PC-9 (cell line): ENCODE measurements at regions not wholly inside any gene's neighbourhood (a gene's known extent, or its start where the extent isn't known, plus 50 kb on each side); places are given as distances from the start of the nearest gene placed in this dataset.
A peak's percentile ranks its signal among the peaks of the same experiment; 100 is the strongest.

Source experiments
- BruUV-seq: library from RNA; stranded (reverse); fragments of 400-500 nt; replicated peaks from 2 replicates; lab custom pipeline; 2021; lab: Mats Ljungman, UMichigan
- CTCF ChIA-PET: fragments of 300-600 bp; sonication (Branson Sonifier 250); formaldehyde crosslinking; loops from one replicate; lab custom pipeline; 2022; ENCODE audit warnings: antibody characterized with exemption; lab: Charles Lee
- POLR2A ChIA-PET: fragments of 300-600 bp; sonication (Branson Sonifier 250); formaldehyde crosslinking; loops from one replicate; lab custom pipeline; 2022; ENCODE audit warnings: antibody characterized with exemption; ENCODE audit not compliant: unreplicated experiment; lab: Charles Lee
- DNase-seq, 2 experiments: peaks; one replicate each; pipeline versions ENCODE4 v3.0.0 to v3.0.0-alpha.2; 2015 to 2022; ENCODE audit warnings: mixed read lengths in 1 of 2
- H2AFZ ChIP-seq: fragments of 200-600 bp; sonication (generic); 2 replicates; pipeline ENCODE4 v1.8.1; 2017; ENCODE audit warnings: antibody characterized with exemption
- H3F3A ChIP-seq: fragments of 200-600 bp; sonication (generic); 2 replicates; pipeline ENCODE4 v1.8.1; 2017; ENCODE audit warnings: antibody characterized with exemption, mild to moderate bottlenecking, low read depth; ENCODE audit not compliant: insufficient read depth
- H3K27ac ChIP-seq: fragments of 200-600 bp; sonication (generic); 2 replicates; pipeline ENCODE4 v1.6.1; 2016; ENCODE audit warnings: mixed run types
- H3K27me3 ChIP-seq: fragments of 200-600 bp; sonication (generic); 2 replicates; pipeline ENCODE4 v1.6.1; 2016; ENCODE audit warnings: low read depth, mixed run types; ENCODE audit not compliant: insufficient read depth
- H3K36me3 ChIP-seq: fragments of 200-600 bp; sonication (generic); 2 replicates; pipeline ENCODE4 v1.6.1; 2016; ENCODE audit warnings: low read depth, mixed run types
- H3K4me1 ChIP-seq: fragments of 200-600 bp; sonication (generic); replicated peaks from 2 replicates; pipeline ENCODE4 v1.6.1; 2016; ENCODE audit warnings: mixed run types; ENCODE audit not compliant: insufficient read depth
- H3K4me2 ChIP-seq: fragments of 200-600 bp; sonication (generic); 2 replicates; pipeline ENCODE4 v1.6.1; 2017; ENCODE audit warnings: mixed run types
- H3K4me3 ChIP-seq: fragments of 200-600 bp; sonication (generic); 2 replicates; pipeline ENCODE4 v1.6.1; 2016; ENCODE audit warnings: mixed run types
- H3K79me2 ChIP-seq: fragments of 200-600 bp; sonication (generic); 2 replicates; pipeline ENCODE4 v1.6.1; 2017; ENCODE audit warnings: low read depth, mixed run types
- H3K9me2 ChIP-seq: fragments of 200-600 bp; sonication (generic); 2 replicates; pipeline ENCODE4 v1.8.1; 2017; ENCODE audit warnings: mild to moderate bottlenecking; ENCODE audit not compliant: insufficient read depth
- H3K9me3 ChIP-seq: fragments of 200-600 bp; sonication (generic); 2 replicates; pipeline ENCODE4 v1.8.1; 2016; ENCODE audit warnings: low read depth; ENCODE audit not compliant: insufficient read depth
- H4K20me1 ChIP-seq: fragments of 200-600 bp; sonication (generic); 2 replicates; pipeline ENCODE4 v1.8.1; 2017; ENCODE audit not compliant: insufficient read depth
- EZH2 ChIP-seq: fragments of 200-600 bp; sonication (generic); IDR thresholded peaks from 2 replicates; pipeline ENCODE4 v1.8.0; 2017; ENCODE audit warnings: antibody characterized with exemption, low read depth
- intact Hi-C: fragments of 100-400 bp; cut with micrococcal nuclease; formaldehyde crosslinking; loops from one replicate; pipeline ENCODE4 v1.10.0; 2022; ENCODE audit not compliant: unreplicated experiment
- TF ChIP-seq, protein P1 (sequence below): fragments of 200-600 bp; sonication (generic); conservative IDR thresholded peaks from 2 replicates; pipeline ENCODE4 v1.6.1; 2017; ENCODE audit warnings: mixed run types, antibody characterized with exemption, mild to moderate bottlenecking, moderate library complexity

- ChIA-PET POLR2A (no interaction called here), CTCF (no interaction called here)
- Histone ChIP-seq H3K36me3 (no peaks in the 10 kb centered on the region), H3K9me3 (no peaks in the 10 kb centered on the region), H3K4me3 (no peak overlapping the region), H3K27me3 (no peaks in the 10 kb centered on the region), H3F3A (peaks cover 38% of the 10 kb centered on the region), H3K4me2 (peak overlapping the region; percentile 81; the same call in 1 of the 2 replicates), H4K20me1 (no peaks in the 10 kb centered on the region), H2AFZ (no peak overlapping the region), H3K27ac (peak overlapping the region; percentile 100), H3K4me1 (peaks cover 53% of the 10 kb centered on the region), H3K9me2 (no peaks in the 10 kb centered on the region), H3K79me2 (no peaks in the 10 kb centered on the region)
- no peak for DNase-seq
- no peak for TF ChIP-seq EZH2
- TF ChIP-seq, protein P1, sequence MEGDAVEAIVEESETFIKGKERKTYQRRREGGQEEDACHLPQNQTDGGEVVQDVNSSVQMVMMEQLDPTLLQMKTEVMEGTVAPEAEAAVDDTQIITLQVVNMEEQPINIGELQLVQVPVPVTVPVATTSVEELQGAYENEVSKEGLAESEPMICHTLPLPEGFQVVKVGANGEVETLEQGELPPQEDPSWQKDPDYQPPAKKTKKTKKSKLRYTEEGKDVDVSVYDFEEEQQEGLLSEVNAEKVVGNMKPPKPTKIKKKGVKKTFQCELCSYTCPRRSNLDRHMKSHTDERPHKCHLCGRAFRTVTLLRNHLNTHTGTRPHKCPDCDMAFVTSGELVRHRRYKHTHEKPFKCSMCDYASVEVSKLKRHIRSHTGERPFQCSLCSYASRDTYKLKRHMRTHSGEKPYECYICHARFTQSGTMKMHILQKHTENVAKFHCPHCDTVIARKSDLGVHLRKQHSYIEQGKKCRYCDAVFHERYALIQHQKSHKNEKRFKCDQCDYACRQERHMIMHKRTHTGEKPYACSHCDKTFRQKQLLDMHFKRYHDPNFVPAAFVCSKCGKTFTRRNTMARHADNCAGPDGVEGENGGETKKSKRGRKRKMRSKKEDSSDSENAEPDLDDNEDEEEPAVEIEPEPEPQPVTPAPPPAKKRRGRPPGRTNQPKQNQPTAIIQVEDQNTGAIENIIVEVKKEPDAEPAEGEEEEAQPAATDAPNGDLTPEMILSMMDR: no peak
- no TSS peak for BruUV-seq
- intact Hi-C loops: loop anchor here (5.0 kb wide), 3 partner anchors 182 to 333 kb away; no protein-coding TSS in a partner anchor
Measured at GRCh38 chr5:74244406-74244805, 396.1 kb downstream of the ENC1 start.

- TF ChIP-seq EZH2: no peak
- TF ChIP-seq, protein P1: no peak
- Histone ChIP-seq H4K20me1 (no peaks in the 10 kb centered on the region), H3K27ac (peak overlapping the region; percentile 100), H3K79me2 (no peaks in the 10 kb centered on the region), H3K9me3 (no peaks in the 10 kb centered on the region), H3K4me1 (peaks cover 60% of the 10 kb centered on the region), H3K36me3 (no peaks in the 10 kb centered on the region), H3K4me2 (peak overlapping the region; percentile 81), H3F3A (peaks cover 40% of the 10 kb centered on the region), H2AFZ (peak overlapping the region; percentile 56; the same call in 1 of the 2 replicates), H3K4me3 (no peak overlapping the region), H3K9me2 (no peaks in the 10 kb centered on the region), H3K27me3 (no peaks in the 10 kb centered on the region)
- intact Hi-C loops: loop anchor here (2.0 to 5.0 kb wide), 4 partner anchors 37 to 334 kb away; no protein-coding TSS in a partner anchor
- ChIA-PET CTCF (no interaction called here), POLR2A (interaction anchor here (0.7 kb wide), 1 partner anchor 14 kb away, joined by 5 read pairs; no protein-coding TSS in a partner anchor)
- peak in 1 of 2 experiments; percentile 46 for DNase-seq
- BruUV-seq: no TSS peak
Measured at GRCh38 chr5:74243634-74244033, 396.9 kb downstream of the ENC1 start.

GRCh38 chr5:74242516-74242915 lies 398.0 kb downstream of the ENC1 start:
- ChIA-PET POLR2A (interaction anchor here (0.5 to 0.6 kb wide), 2 partner anchors 41 to 419 kb away, joined by 5 to 11 read pairs; no protein-coding TSS in a partner anchor), CTCF (no interaction called here)
- no peaks in the 10 kb centered on the region for H3K9me2 ChIP-seq
- peak overlapping the region; percentile 48 for H3K4me3 ChIP-seq
- no peaks in the 10 kb centered on the region for H3K27me3 ChIP-seq
- intact Hi-C loops: loop anchor here (1.0 to 5.0 kb wide), 6 partner anchors 30 to 335 kb away; no protein-coding TSS in a partner anchor
- peaks cover 40% of the 10 kb centered on the region for H3F3A ChIP-seq
- no TSS peak for BruUV-seq
- no peak overlapping the region for H2AFZ ChIP-seq
- TF ChIP-seq EZH2: no peak
- TF ChIP-seq, protein P1: no peak
- H3K79me2 ChIP-seq: no peaks in the 10 kb centered on the region
- H3K4me1 ChIP-seq: peaks cover 60% of the 10 kb centered on the region
- H3K36me3 ChIP-seq: no peaks in the 10 kb centered on the region
- DNase-seq: peak; percentile 26 to 87
- no peaks in the 10 kb centered on the region for H3K9me3 ChIP-seq
- H3K27ac ChIP-seq: peak overlapping the region; percentile 100
- H4K20me1 ChIP-seq: no peaks in the 10 kb centered on the region
- H3K4me2 ChIP-seq: peak overlapping the region; percentile 81
